Liver (tissue), 8 donors: ENCODE measurements at regions not wholly inside any gene's neighbourhood (a gene's known extent, or its start where the extent isn't known, plus 50 kb on each side); places are given as distances from the start of the nearest gene placed in this dataset.

Experiments used
- DNase-seq: peaks from one replicate; pipeline ENCODE4 v3.0.0-alpha.2; 2017; ENCODE audit warnings: low spot score
- H3K27ac ChIP-seq, 2 donors: one replicate each; pipeline ENCODE4 v1.7.0; 2013; ENCODE audit warnings: inconsistent platforms in 2 of 2, low read length in 2 of 2, control low read depth in 1 of 2, low read depth in 1 of 2, mild to moderate bottlenecking in 1 of 2
- H3K27me3 ChIP-seq, 4 donors: one replicate each; pipeline versions ENCODE4 v1.6.1 to v1.7.0; 2013; ENCODE audit warnings: low read length in 3 of 4, inconsistent platforms in 1 of 4, mild to moderate bottlenecking in 1 of 4, moderate library complexity in 1 of 4; ENCODE audit not compliant: control insufficient read depth in 4 of 4, insufficient read depth in 4 of 4
- H3K36me3 ChIP-seq, 4 donors: one replicate each; pipeline versions ENCODE4 v1.6.1 to v1.7.0; 2013; ENCODE audit warnings: low read length in 3 of 4, mild to moderate bottlenecking in 3 of 4, low read depth in 1 of 4, moderate library complexity in 1 of 4; ENCODE audit not compliant: control insufficient read depth in 4 of 4, insufficient read depth in 3 of 4
- H3K4me1 ChIP-seq, 4 donors: one replicate each; pipeline versions ENCODE4 v1.6.1 to v1.7.0; 2013; ENCODE audit warnings: low read length in 3 of 4, mild to moderate bottlenecking in 3 of 4, moderate library complexity in 1 of 4; ENCODE audit not compliant: control insufficient read depth in 4 of 4, insufficient read depth in 4 of 4
- H3K4me3 ChIP-seq, 3 donors: one replicate each; pipeline versions ENCODE4 v1.6.1 to v1.7.0; 2013; ENCODE audit warnings: low read length in 3 of 3, control low read depth in 1 of 3, low read depth in 1 of 3, mild to moderate bottlenecking in 1 of 3
- H3K9ac ChIP-seq, 2 donors: one replicate each; pipeline ENCODE4 v1.7.0; 2013; ENCODE audit warnings: low read length in 2 of 2, mild to moderate bottlenecking in 2 of 2, moderate library complexity in 2 of 2, control low read depth in 1 of 2, low read depth in 1 of 2
- H3K9me3 ChIP-seq, 4 donors: one replicate each; pipeline versions ENCODE4 v1.6.1 to v1.7.0; 2013; ENCODE audit warnings: low read length in 3 of 4; ENCODE audit not compliant: control insufficient read depth in 4 of 4
- EGR1 ChIP-seq, 2 donors: IDR thresholded peaks; 2 replicates each; pipeline ENCODE4 v1.6.1; 2016 to 2018; ENCODE audit warnings: antibody characterized with exemption in 2 of 2, low read depth in 2 of 2
- FOXA1 ChIP-seq: IDR thresholded peaks from 2 replicates; pipeline ENCODE4 v1.6.1; 2016; ENCODE audit warnings: antibody characterized with exemption
- FOXA2 ChIP-seq: IDR thresholded peaks from 2 replicates; pipeline ENCODE4 v1.6.1; 2016; ENCODE audit warnings: antibody characterized with exemption
- GABPA ChIP-seq, 2 donors: IDR thresholded peaks in 1 of 2; conservative IDR thresholded peaks in 1 of 2; 2 replicates each; pipeline ENCODE4 v1.6.1; 2016; ENCODE audit warnings: antibody characterized with exemption in 2 of 2, mild to moderate bottlenecking in 1 of 2, moderate library complexity in 1 of 2
- HNF4A ChIP-seq, 2 donors: conservative IDR thresholded peaks; 2 replicates each; pipeline ENCODE4 v1.6.1; 2016; ENCODE audit warnings: antibody characterized with exemption in 2 of 2, mild to moderate bottlenecking in 2 of 2
- NR2F2 ChIP-seq: IDR thresholded peaks from 2 replicates; pipeline ENCODE4 v1.6.1; 2016; ENCODE audit warnings: antibody characterized with exemption
- RAD21 ChIP-seq, 2 donors: IDR thresholded peaks; 2 replicates each; pipeline ENCODE4 v1.6.1; 2016; ENCODE audit warnings: antibody characterized with exemption in 2 of 2, mild to moderate bottlenecking in 2 of 2
- RXRA ChIP-seq, 2 donors: IDR thresholded peaks; 2 replicates each; pipeline ENCODE4 v1.6.1; 2017 to 2018; ENCODE audit warnings: antibody characterized with exemption in 2 of 2, mild to moderate bottlenecking in 1 of 2
- TAF1 ChIP-seq: conservative IDR thresholded peaks from 2 replicates; pipeline ENCODE4 v1.6.1; 2016; ENCODE audit warnings: antibody characterized with exemption, mild to moderate bottlenecking
- YY1 ChIP-seq: IDR thresholded peaks from 2 replicates; pipeline ENCODE4 v1.6.1; 2016; ENCODE audit warnings: antibody characterized with exemption, mild to moderate bottlenecking
- WGBS: extraction: QIAGEN DNeasy Blood & Tissue Kit; methylation state at CpG from one replicate; pipeline ENCODE4 v1.1.7; 2013; 5-methylcytosine and 5-hydroxymethylcytosine counted together
- TF ChIP-seq, protein P1 (sequence below): IDR thresholded peaks from 2 replicates; pipeline ENCODE4 v1.6.1; 2016; ENCODE audit warnings: antibody characterized with exemption
- TF ChIP-seq, protein P2 (sequence below): fragments of 150-350 bp; IDR thresholded peaks from 2 replicates; pipeline ENCODE4 v1.5.1; 2017; ENCODE audit warnings: improper control_type of control experiment, low read depth, low read length; ENCODE audit not compliant: missing input control
- TF ChIP-seq, protein P3 (sequence below): IDR thresholded peaks from 2 replicates; pipeline ENCODE4 v1.6.1; 2016; ENCODE audit warnings: antibody characterized with exemption
- TF ChIP-seq, protein P4 (sequence below): IDR thresholded peaks from 2 replicates; pipeline ENCODE4 v1.6.1; 2016; ENCODE audit warnings: antibody characterized with exemption, mild to moderate bottlenecking
- donor health status: healthy.
- donor health status: healthy.
- donor health status: healthy.
- donor health status: healthy.
- donor health status: healthy.

DNA sequence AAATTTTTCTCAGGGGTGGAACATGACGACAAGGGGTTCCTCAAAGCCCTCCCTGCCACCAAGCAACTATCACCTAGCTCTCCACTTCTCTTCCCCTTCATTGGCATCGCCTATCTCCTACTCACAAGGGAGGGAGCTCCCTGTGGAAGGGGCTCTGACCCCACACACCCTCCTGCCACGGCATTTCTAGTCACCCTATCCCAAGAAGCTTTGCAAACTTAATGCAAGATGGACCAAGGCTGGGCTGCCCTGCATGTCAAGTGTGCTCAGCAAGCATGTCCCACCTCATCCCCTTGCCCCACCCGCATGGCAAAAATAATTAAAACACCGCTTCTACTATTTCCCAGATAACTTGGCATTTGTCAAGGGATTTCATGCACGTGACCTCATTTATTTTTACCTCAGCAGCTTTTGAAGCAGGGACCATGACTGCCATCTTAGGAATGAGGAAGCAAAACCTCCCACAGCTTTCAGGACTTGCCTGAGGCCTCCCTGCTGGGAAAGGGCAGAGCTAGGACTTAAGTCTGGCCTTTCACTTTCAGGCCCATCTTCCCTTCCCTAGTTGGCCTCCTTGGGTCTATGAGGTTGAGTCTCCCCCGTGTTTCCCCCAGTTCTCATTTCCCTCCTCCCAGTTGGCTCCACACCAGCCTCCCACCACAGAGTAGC is 161.3 kb downstream of the TSEN15 start (continued):
- TF ChIP-seq, protein P1, sequence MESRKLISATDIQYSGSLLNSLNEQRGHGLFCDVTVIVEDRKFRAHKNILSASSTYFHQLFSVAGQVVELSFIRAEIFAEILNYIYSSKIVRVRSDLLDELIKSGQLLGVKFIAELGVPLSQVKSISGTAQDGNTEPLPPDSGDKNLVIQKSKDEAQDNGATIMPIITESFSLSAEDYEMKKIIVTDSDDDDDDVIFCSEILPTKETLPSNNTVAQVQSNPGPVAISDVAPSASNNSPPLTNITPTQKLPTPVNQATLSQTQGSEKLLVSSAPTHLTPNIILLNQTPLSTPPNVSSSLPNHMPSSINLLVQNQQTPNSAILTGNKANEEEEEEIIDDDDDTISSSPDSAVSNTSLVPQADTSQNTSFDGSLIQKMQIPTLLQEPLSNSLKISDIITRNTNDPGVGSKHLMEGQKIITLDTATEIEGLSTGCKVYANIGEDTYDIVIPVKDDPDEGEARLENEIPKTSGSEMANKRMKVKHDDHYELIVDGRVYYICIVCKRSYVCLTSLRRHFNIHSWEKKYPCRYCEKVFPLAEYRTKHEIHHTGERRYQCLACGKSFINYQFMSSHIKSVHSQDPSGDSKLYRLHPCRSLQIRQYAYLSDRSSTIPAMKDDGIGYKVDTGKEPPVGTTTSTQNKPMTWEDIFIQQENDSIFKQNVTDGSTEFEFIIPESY: no peak
- no peak for TF ChIP-seq FOXA2

DNA sequence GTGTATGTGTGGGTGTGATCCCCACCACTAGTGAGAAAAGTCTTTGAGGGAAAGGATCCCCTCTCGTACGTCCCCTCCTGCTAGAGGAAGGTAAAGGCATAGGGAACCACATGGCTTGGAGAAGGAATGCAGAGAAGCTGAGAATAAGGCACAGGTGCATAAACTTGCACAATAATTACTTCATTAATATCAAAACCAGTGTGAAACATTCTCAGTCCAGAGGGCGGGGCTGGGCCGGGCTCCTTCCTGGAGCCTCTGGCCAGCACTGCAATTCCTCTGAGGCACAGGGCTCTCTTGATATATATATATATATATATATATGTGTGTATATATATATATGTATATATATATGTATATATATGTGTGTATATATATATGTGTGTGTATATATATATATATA is 162.6 kb downstream of the TSEN15 start:
- TF ChIP-seq TAF1 (no peak), RAD21 (IDR thresholded peaks at IDR 0.05) (no peak), FOXA1 (no peak), FOXA2 (no peak), HNF4A (conservative IDR thresholded peaks at IDR 0.05) (no peak), EGR1 (IDR thresholded peaks at IDR 0.05; ENCODE audit: low read depth in 2 of 2) (no peak), NR2F2 (no peak), GABPA (IDR thresholded peaks at IDR 0.05 in 1 of 2, conservative IDR thresholded peaks at IDR 0.05 in 1 of 2) (no peak), RXRA (IDR thresholded peaks at IDR 0.05) (no peak), YY1 (no peak)
- TF ChIP-seq, protein P2, sequence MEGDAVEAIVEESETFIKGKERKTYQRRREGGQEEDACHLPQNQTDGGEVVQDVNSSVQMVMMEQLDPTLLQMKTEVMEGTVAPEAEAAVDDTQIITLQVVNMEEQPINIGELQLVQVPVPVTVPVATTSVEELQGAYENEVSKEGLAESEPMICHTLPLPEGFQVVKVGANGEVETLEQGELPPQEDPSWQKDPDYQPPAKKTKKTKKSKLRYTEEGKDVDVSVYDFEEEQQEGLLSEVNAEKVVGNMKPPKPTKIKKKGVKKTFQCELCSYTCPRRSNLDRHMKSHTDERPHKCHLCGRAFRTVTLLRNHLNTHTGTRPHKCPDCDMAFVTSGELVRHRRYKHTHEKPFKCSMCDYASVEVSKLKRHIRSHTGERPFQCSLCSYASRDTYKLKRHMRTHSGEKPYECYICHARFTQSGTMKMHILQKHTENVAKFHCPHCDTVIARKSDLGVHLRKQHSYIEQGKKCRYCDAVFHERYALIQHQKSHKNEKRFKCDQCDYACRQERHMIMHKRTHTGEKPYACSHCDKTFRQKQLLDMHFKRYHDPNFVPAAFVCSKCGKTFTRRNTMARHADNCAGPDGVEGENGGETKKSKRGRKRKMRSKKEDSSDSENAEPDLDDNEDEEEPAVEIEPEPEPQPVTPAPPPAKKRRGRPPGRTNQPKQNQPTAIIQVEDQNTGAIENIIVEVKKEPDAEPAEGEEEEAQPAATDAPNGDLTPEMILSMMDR: no peak
- TF ChIP-seq, protein P3, sequence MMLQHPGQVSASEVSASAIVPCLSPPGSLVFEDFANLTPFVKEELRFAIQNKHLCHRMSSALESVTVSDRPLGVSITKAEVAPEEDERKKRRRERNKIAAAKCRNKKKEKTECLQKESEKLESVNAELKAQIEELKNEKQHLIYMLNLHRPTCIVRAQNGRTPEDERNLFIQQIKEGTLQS: no peak
- TF ChIP-seq, protein P4, sequence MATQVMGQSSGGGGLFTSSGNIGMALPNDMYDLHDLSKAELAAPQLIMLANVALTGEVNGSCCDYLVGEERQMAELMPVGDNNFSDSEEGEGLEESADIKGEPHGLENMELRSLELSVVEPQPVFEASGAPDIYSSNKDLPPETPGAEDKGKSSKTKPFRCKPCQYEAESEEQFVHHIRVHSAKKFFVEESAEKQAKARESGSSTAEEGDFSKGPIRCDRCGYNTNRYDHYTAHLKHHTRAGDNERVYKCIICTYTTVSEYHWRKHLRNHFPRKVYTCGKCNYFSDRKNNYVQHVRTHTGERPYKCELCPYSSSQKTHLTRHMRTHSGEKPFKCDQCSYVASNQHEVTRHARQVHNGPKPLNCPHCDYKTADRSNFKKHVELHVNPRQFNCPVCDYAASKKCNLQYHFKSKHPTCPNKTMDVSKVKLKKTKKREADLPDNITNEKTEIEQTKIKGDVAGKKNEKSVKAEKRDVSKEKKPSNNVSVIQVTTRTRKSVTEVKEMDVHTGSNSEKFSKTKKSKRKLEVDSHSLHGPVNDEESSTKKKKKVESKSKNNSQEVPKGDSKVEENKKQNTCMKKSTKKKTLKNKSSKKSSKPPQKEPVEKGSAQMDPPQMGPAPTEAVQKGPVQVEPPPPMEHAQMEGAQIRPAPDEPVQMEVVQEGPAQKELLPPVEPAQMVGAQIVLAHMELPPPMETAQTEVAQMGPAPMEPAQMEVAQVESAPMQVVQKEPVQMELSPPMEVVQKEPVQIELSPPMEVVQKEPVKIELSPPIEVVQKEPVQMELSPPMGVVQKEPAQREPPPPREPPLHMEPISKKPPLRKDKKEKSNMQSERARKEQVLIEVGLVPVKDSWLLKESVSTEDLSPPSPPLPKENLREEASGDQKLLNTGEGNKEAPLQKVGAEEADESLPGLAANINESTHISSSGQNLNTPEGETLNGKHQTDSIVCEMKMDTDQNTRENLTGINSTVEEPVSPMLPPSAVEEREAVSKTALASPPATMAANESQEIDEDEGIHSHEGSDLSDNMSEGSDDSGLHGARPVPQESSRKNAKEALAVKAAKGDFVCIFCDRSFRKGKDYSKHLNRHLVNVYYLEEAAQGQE: no peak
- Histone ChIP-seq H3K4me1 (peaks cover 0 to 4% (median 0%) of the 10 kb centered on the region in 4 donors), H3K36me3 (no peaks in the 10 kb centered on the region), H3K4me3 (no peak overlapping the region), H3K27ac (no peak overlapping the region), H3K9me3 (no peaks in the 10 kb centered on the region), H3K27me3 (no peaks in the 10 kb centered on the region), H3K9ac (no peak overlapping the region)
- 95% methylated on average over 4 of the region's 4 CpGs for WGBS
- no peak for DNase-seq
